Esophagus squamous epithelium (tissue), 5 donors: ENCODE measurements at regions not wholly inside any gene's neighbourhood (a gene's known extent, or its start where the extent isn't known, plus 50 kb on each side); places are given as distances from the start of the nearest gene placed in this dataset.

Experiments used
- DNase-seq: peaks from one replicate; lab custom pipeline; 2025; lab: John Stamatoyannopoulos, UW
- H3K27ac ChIP-seq, 4 donors: fragments of 200-600 bp; sonication (generic); one replicate each; pipeline ENCODE4 v1.5.1; 2016 to 2019; ENCODE audit warnings: mild to moderate bottlenecking in 1 of 4
- H3K27me3 ChIP-seq, 4 donors: fragments of 200-600 bp; sonication (generic); 1 replicate in 3 of 4; 2 replicates in 1 of 4; pipeline versions ENCODE4 v1.5.1 to v1.6.0; 2017 to 2021; ENCODE audit warnings: antibody characterized with exemption in 1 of 4
- H3K36me3 ChIP-seq, 3 donors: fragments of 200-600 bp; sonication (generic); one replicate each; pipeline ENCODE4 v1.5.1; 2016 to 2019
- H3K4me1 ChIP-seq, 3 donors: fragments of 200-600 bp; sonication (generic); one replicate each; pipeline ENCODE4 v1.5.1; 2017 to 2019
- H3K4me3 ChIP-seq, 4 donors: fragments of 200-600 bp; sonication (generic); 1 replicate in 3 of 4; 2 replicates in 1 of 4; pipeline ENCODE4 v1.5.1; 2016 to 2019; ENCODE audit warnings: mild to moderate bottlenecking in 2 of 4, moderate library complexity in 1 of 4
- H3K9me3 ChIP-seq, 3 donors: fragments of 200-600 bp; sonication (generic); one replicate each; pipeline ENCODE4 v1.5.1; 2016 to 2019
- CTCF ChIP-seq, 6 experiments: fragments of 450-650 bp in 4 of 6; fragments of 200-600 bp in 2 of 6; sonication (generic) in 2 of 6; IDR thresholded peaks; one replicate each; pipeline ENCODE4 v1.5.1; 2016 to 2019; ENCODE audit warnings: antibody characterized with exemption in 6 of 6, mild to moderate bottlenecking in 4 of 6, moderate library complexity in 4 of 6
- POLR2A ChIP-seq, 4 donors: fragments of 450-650 bp; IDR thresholded peaks; one replicate each; pipeline ENCODE4 v1.6.1; 2017; ENCODE audit warnings: antibody characterized with exemption in 4 of 4, mild to moderate bottlenecking in 4 of 4, moderate library complexity in 3 of 4
- WGBS, 2 donors: methylation state at CpG; one replicate each; pipeline ENCODE4 v1.1.5; 2018; 5-methylcytosine and 5-hydroxymethylcytosine counted together
- intact Hi-C: fragments of 100-400 bp; cut with DNase I; formaldehyde crosslinking; loops from one replicate; pipeline ENCODE4 v1.15.0; 2022
- donor health status: DM: yes; HTN: yes; CAD: no.

- Histone ChIP-seq H3K9me3 (no peaks in the 10 kb centered on the region), H3K27me3 (no peaks in the 10 kb centered on the region), H3K4me1 (no peaks in the 10 kb centered on the region), H3K36me3 (no peaks in the 10 kb centered on the region), H3K27ac (no peak overlapping the region), H3K4me3 (no peak overlapping the region)
- DNase-seq = no peak
- 82 to 86% methylated on average over 17 of the region's 17 CpGs for WGBS, 2 donors
- TF ChIP-seq POLR2A (IDR thresholded peaks at IDR 0.05) = no peak
- TF ChIP-seq CTCF (IDR thresholded peaks at IDR 0.05) = no peak
- intact Hi-C loops = no loop called here
Measured at GRCh38 chr16:6447021-6447790, 885.4 kb upstream of the RBFOX1 start.

- Histone ChIP-seq H3K4me1 (no peaks in the 10 kb centered on the region), H3K9me3 (no peaks in the 10 kb centered on the region), H3K4me3 (no peak overlapping the region), H3K27me3 (no peaks in the 10 kb centered on the region), H3K27ac (no peak overlapping the region), H3K36me3 (no peaks in the 10 kb centered on the region)
- TF ChIP-seq CTCF (IDR thresholded peaks at IDR 0.05) (no peak), POLR2A (IDR thresholded peaks at IDR 0.05) (no peak)
- no peak for DNase-seq
- intact Hi-C loops = no loop called here
- 74 to 100% methylated on average over 1 of the region's 1 CpG for whole genome bisulfite sequencing, 2 donors
Measured at GRCh38 chr16:6446370-6446769, 886.3 kb upstream of the RBFOX1 start.

- intact Hi-C loops = no loop called here
- 46 to 67% methylated on average over 5 to 6 of the region's 6 CpGs for WGBS, 2 donors
- no peak for TF ChIP-seq POLR2A (IDR thresholded peaks at IDR 0.05)
- TF ChIP-seq CTCF (IDR thresholded peaks at IDR 0.05) = no peak
- peaks cover 0 to 5% (median 0%) of the 10 kb centered on the region in 3 donors for H3K9me3 ChIP-seq
- no peak overlapping the region for H3K27ac ChIP-seq
- no peak for DNase-seq
- no peaks in the 10 kb centered on the region for H3K27me3 ChIP-seq
- no peaks in the 10 kb centered on the region for H3K4me1 ChIP-seq
- no peaks in the 10 kb centered on the region for H3K36me3 ChIP-seq
- no peak overlapping the region for H3K4me3 ChIP-seq
Measured at GRCh38 chr16:6439129-6439528, 893.5 kb upstream of the RBFOX1 start.

- Histone ChIP-seq H3K27ac (no peak overlapping the region), H3K4me3 (no peak overlapping the region), H3K4me1 (no peaks in the 10 kb centered on the region), H3K36me3 (no peaks in the 10 kb centered on the region), H3K27me3 (no peaks in the 10 kb centered on the region), H3K9me3 (no peaks in the 10 kb centered on the region)
- 41 to 57% methylated on average over 8 of the region's 8 CpGs for WGBS, 2 donors
- DNase-seq = no peak
- TF ChIP-seq CTCF (IDR thresholded peaks at IDR 0.05) (no peak), POLR2A (IDR thresholded peaks at IDR 0.05) (no peak)
- intact Hi-C loops = no loop called here
Measured at GRCh38 chr16:6428861-6429260, 903.8 kb upstream of the RBFOX1 start.

- Histone ChIP-seq H3K9me3 (no peaks in the 10 kb centered on the region), H3K4me1 (no peaks in the 10 kb centered on the region), H3K27me3 (no peaks in the 10 kb centered on the region), H3K36me3 (no peaks in the 10 kb centered on the region), H3K27ac (no peak overlapping the region), H3K4me3 (no peak overlapping the region)
- intact Hi-C loops = no loop called here
- no peak for DNase-seq
- TF ChIP-seq POLR2A (IDR thresholded peaks at IDR 0.05) = no peak
- no peak for TF ChIP-seq CTCF (IDR thresholded peaks at IDR 0.05)
- 71 to 77% methylated on average over 3 of the region's 3 CpGs for WGBS, 2 donors
Measured at GRCh38 chr16:6427621-6428020, 905.0 kb upstream of the RBFOX1 start.
